HS-27A (cell line): ENCODE measurements at regions not wholly inside any gene's neighbourhood (a gene's known extent, or its start where the extent isn't known, plus 50 kb on each side); places are given as distances from the start of the nearest gene placed in this dataset.

ENCODE experiments used
- DNase-seq: peaks from one replicate; pipeline ENCODE4 v3.0.0-alpha.2; 2012; ENCODE audit warnings: low read depth, missing footprints

DNA sequence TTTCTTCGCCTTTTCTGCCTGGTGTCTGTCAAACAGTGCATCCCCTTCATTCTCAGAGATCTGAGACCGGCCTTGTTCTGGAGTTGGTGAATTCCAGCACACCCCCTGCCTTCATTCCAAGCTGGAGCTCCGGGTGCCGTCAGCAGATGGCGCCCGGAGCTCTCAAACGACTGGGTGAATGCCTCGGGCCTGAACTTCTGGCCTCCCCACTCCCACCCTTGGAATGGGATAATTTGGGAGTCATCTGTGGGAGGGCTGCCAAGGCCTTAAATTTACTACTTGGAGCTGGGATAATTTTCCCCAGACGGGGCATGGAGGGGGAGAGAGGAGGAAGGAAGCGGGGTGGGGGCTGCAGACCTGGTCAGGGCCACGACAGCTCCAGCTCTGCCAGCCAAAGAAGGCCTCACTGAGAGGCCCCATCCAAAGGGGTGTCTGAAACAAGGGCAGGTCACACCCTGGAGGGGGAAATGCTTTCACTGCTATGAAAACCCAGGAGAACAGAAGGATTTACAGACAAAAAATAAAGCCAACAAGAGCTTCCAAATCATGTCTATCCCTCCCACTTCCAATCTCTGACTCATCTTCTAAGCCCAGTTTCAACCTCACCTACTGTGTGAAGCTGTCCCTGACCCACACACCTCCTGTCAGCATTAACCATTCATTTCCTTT, 187.9 kb downstream of the OPA1 start:
- no peak for DNase-seq

DNA sequence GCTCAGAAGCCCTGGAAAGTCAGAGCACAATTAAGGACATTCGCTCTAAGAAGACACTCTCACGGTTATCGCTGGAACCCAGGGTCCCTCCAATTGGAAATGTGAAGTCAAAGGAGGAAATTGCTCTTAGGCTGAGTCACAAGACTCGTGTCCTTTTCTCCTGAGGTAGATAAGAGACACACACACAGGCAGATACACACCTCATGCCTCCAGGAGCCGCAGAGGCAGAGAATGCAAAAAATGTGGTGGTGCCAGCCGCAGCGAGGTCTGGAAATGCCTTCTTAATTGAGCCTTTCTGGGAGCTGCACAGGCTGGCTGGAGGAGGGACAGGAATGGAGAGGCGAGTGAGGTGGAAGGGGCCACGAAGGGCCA, 189.3 kb downstream of the OPA1 start:
- no peak for DNase-seq

DNA sequence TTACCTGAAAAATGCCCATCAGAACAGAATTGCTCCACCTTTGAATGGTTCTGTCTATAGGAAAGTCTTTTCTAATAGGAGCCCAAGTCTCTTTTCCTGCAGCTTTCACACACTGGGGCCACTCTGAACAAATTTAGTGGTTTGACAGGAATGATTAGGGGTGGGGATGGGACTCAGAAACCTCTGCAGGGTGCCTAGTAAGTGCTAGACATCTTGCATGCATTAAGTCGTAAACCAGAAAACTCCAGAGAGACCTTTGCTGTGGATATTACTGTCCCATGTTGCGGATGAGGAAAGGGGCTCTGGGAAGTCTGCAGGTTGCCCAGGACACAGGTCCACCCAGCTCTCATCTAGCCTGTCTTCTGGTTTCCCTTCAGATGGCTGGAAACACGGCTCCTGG, 189.7 kb downstream of the OPA1 start:
- DNase-seq, result no peak

DNA sequence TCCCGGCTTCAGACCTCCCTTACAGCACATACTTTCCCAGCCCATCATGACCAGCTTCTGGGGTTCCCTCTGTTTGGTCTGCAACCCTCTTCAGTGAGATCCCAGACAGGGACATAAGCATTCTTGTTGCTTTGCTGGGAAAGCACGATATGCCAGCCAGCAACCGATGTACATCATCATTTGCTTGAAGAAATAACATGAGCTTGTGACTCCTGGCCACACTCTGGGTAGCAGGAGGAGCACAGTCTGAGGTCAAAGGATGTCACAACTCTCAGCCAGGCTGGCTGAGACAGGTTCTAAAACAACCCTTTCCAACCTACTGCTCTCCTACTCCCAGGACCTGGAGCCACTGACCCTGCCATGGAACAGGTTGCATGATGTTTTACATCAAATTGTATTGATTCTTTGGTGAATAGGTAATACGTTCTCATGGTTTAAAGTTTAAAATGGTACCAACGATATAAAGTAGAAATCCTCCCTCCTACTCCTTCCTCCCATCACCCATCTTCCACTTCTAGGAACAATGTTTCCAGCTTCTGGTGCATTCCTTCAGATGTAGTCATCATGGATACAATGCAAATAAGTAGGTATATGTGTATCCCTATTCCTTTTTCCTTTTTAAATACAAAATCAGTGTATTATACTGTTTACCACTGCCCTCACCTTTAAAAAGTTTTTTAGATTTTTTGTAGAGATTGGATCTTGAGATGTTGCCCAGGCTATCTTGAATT, 190.3 kb downstream of the OPA1 start:
- DNase-seq, result no peak

DNA sequence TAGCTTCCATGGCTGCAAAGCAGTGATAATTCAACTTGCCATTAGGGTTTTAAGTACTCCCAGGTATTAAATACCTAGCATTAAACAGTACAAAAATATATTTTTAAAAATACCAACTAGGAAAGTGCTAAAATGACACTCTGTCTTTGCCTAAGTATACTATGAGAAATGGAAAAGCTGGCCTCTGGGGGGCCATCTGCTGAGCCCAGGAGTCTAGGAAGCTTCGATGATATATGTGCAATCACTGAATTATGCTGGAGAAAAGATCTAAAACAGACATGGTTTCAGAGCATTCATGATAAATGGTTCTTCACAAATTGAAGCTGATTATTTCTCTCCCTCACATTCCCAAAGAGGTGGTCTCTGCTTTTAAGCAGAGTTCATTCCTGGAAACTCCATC, 191.8 kb downstream of the OPA1 start:
- no peak for DNase-seq

DNA sequence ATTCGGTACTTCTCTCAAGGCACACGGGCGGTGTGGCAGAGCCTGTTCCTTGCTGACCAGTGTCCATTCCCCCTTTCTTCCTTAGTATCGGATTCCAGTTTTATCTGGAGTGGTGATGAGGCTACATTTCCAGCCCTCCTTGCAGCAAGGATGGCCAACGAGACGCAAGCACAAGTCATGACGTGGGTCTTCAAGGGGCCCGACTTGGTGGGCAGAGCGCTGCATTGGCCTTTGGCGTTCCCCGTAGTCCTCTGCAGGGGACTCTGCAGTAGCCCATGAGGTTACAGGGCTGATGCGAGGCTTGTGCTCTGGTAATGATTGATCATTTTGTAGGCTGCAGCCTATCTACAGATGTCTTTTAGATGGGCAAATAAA, 194.5 kb downstream of the OPA1 start:
- no peak for DNase-seq

DNA sequence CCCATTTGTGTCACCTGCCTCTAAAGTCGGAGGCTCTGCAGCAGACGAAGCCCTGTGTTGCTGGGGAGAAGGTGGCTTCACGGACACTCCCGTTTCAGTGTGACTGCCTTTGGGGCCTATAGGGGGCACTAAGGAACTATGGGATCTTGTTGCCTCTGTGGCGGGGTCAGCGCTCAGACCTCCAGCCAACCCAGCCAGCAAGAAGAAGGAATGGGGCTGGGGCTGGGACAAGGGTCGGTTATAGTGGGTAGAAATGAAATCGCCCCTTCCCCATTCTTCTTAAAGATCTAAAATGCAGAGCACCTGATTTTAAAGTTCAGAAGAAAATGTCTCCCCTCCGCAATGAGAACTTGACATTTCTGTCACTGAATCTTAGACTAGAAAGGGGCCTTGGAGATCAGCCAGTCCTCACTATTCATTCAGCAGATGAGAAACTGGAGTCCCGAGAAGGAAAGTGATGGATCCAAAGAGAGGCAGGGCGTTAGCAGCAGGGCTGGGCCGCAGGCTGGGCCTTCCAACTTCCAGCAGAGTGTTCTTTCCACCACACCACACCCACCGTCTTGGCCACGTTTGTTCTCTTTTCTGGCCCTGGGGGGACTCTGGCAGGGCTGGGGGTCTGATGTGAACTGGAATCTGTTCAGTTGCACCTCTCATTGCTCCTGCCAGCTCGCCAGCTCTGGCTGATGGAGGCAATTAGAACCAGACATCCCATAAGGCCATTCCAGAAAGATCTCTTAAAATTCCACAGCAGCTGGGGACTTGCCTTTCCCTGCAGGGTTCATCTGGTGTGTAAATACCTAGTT, 195.4 kb downstream of the OPA1 start:
- no peak for DNase-seq

DNA sequence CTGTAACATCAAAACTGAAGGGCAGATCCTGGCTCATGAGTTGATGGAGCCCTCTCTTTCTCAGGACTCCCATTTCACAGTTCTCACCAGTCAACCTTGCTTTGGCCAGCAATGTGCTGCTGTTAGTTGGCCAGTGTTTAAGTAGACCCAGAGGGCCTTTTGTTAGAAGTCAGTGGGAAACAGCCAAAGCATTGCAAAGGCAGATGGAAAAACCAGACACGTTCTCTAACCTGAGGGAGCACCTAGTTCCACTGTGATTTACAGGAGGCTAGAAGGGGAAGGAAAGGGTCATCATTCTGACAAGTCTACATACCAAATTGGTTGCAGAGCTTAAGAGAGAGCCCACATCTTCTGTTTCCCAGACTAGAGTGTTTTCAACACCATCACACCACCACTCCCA, 196.4 kb downstream of the OPA1 start:
- no peak for DNase-seq

DNA sequence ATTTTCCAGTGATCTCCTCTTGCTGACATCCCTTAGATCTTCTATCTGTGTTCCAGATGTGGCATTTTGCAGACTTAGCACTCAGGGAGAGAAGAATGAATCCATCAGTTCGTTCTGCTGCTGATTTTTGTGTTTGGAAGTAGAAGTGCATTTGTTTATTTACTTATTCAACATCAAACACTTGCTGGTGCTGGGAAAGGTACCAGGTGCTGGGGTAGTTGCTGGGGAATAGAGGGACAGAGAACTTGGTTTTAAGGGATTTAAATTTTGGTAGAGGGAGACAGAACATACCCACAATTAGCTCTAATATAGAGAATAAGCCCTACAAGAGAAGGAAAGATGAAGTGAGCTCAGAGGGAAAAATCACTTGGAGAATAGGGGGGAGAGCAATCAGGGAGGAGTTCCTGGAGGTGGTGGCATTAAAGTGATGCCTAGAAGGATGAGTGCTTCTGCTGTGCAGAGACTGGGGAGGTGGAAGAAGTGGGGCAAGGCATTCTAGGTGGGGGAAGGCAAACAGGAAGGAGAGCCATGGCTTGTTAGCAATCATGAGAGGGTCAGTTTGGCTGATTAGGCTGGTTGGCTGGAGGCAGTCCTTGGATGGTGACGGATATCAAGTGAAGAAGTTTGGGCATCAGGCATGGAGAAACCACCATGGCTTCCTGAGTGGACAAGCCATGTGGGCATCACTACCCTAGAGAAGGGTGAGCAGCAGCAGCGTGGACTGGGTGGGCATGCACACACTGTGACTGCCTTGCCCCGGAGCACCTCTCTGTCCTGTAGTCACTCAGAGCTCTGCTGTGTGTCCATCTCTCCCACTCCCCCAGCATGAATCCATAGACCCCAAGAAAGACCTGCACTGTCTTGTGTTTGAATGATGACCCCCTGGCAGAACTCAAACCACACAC, 197.3 kb downstream of the OPA1 start:
- DNase-seq, result no peak

DNA sequence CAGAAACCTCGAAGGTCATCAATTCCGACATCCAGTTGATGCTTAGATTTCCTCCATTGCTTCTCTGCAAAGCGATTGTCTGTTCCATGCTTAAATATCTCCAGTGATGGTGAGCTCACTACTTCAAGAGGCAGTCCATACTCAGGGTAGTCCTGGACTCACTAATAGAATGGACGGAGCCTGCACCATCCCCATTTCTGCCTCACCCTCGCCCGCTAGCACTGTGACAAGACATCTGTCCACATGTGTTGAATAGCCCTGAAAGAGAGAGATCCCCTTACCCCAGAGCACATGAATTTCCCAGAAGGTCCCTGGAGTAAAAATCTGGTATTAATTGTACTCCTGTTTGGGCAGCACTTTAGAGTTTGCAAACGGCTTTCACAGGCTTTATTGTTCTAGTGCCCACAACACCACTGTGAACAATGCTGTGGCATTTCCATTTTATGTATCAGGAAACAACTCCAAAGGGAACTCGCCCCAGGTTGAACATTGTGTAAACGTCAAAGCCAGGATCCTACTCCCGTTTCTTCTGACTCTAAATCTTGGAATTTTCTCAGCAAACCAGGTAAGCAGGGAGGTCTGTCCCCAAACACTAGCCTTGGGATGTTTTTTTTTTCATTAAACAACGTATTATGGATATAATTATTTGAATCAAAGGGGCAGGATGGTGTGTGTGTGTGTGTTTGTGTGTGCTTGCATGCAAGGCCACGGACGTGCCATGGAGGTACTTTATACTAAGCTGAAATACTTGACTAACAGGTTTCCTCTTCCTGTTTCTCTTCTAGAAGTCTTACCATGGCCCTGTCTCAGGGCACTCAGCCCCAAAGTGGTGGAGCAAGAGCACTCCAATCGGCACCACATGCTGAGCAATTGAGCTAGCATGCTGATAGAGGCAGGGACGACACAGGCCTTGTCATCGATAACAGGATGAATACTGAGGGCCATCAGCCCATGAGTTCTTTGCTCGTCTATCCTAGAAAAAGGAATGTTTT, 198.3 kb downstream of the OPA1 start:
- DNase-seq, result no peak

DNA sequence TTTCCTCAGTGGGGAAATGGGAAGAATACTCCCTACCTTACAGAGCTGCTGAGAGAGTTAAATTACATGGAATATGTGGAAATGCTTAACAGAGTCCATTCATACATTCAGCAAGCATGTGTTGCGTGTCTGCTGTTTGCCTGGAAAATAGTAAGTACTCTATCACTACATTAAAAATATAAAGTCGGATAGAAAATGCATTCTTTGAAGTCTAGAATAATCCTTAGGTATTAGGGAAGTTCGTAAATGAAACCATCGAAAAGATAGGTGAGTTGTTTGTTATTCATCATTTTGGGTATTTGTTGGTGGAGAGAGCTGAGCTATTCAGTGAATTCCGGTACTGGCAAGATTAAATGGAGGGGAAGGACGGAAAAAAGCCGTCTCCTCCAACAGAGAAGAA, 200.1 kb downstream of the OPA1 start:
- no peak for DNase-seq

DNA sequence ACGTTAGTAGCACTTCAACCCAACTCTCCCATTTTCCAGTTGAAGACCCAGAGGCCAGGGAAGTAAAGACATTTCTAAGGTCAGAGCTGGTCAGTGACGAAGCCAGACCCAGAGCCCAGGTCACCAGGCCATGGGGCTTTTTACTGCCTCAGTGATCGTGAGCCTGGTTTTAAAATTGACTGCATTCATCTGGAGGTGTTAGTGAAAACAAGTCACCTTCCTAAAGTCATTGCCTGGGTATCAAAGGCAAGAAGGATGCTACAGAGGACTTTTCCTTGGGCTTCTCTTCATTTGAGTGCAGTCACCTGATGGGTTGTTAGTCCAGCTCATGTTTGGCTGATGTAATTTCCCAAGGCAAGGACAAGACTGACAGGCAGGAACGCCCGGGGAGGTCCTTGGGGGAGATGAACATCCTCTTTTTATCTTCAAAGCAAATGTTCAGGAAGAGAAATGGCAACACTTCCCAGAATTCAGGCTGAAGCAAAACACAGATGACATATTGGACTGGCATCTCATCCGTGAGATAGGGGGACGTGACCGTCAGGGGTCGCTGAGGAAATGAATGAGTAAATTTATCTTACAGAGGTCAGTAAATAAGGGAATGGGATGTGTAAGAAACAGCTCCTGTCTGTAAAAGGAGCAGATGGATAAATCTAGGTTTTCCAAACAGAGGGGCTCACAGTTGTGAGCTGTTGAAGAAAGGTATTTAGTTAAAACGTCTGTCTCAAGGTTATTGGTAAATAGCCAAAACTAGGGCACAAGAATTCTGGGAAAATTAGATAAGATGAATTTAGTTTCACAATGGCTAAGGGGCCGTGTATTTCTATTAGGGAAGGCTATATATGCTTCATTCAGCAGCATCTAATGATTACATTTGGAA, 201.2 kb downstream of the OPA1 start:
- no peak for DNase-seq

DNA sequence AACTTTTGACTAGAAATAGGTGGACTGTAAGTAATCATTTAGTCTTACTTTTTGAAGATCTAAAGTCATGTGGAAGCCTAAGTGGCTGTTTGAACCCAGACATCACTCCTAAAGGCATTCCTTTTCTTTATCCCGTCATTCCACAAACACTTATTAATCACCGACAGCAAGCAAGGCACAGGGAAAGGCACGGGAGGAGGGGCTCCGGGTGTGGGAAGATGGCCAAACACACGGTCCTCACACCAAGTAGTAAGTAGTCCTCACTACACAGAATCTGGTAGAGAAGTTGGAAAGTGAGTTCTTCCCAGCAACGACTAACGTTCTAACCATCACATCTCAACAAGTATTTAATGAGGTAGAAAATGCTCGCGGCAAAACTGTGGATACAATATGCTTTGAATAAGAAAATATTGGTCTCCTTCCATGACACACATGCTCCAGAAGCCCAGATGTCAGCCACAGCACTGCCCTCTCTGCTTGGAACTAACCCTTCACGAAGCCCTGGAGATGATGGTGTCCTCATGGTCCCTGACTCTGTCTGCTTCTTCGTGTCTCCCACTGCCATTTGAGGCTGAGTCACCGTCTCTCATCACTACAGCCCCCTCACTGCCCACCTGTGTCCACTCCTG, 202.2 kb downstream of the OPA1 start:
- no peak for DNase-seq

DNA sequence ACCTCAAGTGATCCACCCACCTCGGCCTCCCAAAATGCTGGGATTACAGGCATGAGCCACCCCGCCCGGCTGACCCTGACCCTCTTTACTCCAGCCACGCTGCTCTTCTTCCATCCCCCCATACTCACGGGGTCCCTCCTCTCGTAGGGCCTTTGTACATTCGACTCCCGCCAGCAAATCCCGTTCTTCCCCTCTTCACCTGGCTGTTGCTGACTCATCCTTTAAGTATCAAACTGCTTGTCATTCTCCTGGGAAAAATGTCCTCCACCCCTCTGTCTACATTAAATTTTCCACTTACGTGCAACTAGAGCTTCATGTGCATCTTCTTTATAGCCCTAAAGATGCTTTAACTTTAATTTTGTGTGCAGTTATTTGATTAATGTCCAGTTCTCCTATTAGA, 203.1 kb downstream of the OPA1 start:
- DNase-seq, result no peak

DNA sequence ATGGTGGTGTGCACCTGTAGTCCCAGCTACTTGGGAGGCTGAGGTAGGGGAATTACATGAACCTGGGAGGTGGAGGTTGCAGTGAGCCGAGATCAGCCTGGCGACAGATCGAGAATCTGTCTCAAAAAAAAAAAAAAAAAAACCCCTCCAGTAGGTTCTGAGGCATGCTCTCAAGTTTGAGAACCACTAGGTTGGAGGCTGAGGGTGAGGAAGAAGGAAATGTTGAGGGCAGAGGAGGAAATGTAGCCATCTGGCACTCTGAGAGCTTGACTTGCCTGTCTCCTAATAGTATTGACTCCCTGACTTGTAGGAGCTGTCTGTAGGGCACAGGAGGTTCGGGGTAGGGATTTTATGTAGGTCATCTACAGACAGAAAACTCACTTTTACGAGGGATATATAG, 204.6 kb downstream of the OPA1 start:
- DNase-seq, result no peak

DNA sequence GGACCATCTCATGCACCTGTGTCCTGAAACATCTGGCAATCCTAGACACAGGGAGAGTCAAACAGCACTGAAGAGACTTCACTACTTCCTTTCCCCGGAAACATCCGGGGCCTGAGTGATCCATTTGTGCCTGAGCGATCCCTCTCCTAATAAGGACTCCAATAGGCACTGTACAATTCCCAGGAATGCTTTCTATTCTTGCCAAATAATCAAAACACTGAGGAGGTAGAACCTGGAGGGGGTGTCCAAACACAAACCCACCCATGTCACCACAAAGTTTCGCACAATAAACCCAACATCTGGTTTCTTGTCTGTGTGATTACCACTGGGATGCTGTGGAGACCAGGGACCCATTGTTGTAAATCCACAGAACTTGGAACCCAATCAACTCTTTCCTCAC, 205.0 kb downstream of the OPA1 start:
- no peak for DNase-seq

DNA sequence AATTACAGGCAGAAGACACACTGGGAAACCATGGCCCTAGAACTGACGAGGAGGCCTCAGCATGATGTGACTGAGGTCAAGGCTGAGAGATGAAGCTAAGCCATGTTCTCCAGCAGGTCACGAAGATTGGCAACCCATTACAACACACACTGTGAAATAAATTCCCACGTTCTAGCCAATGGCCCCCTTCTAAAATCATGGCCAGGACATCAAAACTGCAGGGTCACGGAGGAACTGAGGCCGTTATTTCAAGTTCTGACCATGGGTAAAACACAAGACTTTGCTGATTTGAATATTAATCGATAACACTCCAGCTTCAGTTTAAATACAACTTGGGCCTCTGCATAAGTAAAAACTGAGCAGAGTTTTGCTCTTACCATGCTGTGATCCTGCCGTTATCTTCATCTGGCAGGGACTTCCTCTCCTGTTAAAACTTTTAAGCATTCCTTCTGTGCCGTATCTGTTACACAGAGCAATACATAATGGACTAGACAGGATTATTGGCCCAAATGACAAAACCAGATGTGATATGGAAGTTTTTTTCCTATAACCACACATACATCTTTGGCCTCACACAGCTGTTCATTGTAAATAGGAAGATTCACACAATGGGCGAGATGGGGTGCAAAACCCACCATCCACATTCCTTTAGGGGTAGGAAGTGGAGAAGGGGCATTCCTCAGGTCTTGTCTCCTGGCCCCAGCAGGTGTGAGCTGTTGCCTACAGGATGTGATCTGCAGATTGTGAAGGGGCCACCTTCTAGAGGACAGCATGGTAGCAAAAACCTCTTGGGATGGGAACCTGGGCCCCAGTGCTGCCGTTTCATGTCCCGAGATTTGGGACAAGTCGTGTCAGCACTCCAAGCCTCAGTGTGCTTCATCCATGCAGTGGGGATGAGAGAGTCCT, 207.4 kb downstream of the OPA1 start:
- no peak for DNase-seq

DNA sequence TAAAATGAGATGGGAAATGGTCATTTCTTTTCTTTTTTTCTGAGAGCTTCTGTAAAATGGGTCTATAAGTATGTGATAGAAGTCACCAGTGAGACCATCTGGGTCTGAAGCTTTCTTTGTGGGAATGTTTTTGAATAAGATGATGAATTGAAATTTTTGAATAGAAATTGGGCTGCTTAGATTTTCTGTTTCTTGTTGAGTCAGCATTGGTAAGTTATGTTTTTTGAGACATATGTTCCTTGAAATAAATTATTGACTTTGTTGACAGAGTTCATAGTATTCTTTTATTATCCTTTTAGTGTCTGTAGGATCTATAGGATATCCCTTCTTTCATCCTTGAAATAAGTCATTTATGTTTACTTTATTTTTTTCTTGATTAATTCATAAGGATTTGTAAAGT, 208.1 kb downstream of the OPA1 start:
- DNase-seq, result no peak
